ENCODE measurements at regions not wholly inside any gene's neighbourhood (a gene's known extent, or its start where the extent isn't known, plus 50 kb on each side); places are given as distances from the start of the nearest gene placed in this dataset.

DNA sequence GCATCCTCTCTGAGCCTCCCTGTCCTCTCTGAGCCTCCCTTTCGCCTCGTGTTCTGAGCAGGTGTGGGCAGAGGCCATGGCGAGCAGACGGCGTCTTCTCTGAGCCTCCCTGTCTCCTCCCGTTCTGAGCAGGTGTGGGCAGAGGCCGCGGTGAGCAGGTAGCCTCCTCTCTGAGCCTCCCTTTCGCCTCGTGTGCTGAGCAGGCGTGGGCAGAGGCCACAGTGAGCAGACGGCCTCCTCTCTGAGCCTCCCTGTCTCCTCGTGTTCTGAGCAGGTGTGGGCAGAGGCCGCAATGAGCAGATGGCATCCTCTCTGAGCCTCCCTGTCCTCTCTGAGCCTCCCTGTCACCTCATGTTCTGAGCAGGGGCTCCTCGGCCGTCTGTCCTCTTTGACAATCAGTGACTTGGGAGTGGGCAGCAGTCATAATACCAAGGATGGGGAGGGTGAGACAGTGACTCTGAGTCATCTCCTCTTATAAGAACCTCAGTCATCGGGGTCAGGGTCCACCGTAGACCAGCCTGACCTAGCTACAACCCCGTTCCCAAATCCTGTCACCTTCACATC, 395.1 kb upstream of the SALL3 start:
- no peak for DNase-seq

DNA sequence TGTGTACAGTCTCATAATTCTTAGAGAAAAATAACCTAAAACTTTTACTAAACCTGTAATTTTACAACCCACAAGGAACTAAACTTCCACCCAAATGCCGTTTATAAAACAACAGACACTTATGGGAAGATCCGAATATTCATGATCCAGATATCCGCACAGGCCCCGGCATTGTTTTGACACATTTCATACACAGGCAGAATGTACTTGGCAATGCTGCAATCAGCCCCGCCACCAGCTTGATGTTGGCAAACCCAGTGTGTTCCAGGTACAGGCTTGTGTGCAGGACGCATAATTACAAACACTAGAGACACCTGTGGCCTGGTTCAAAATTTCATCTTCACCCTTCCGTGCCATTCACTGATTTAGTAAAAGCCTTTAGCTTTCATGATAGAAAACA, 393.0 kb upstream of the SALL3 start:
- DNase-seq, result no peak

DNA sequence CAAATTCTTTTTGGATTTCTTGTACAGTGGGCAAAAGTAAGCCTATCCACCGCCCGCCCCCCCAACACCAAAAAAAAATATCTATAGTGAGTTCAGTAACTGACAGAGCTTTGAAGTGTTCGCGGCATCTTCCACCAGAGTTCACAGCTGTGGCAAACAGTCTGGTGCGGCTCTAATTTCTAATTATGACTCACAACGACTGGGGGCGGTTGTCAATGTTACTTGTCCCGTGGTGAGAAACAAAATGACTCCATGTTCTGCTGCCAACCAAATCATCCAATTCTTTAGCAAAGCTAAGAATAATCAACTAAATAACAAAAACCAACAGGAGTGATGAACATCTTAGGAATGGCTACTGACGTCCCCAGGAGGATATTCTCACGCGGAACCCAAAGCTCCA, 392.5 kb upstream of the SALL3 start:
- no peak for DNase-seq

DNA sequence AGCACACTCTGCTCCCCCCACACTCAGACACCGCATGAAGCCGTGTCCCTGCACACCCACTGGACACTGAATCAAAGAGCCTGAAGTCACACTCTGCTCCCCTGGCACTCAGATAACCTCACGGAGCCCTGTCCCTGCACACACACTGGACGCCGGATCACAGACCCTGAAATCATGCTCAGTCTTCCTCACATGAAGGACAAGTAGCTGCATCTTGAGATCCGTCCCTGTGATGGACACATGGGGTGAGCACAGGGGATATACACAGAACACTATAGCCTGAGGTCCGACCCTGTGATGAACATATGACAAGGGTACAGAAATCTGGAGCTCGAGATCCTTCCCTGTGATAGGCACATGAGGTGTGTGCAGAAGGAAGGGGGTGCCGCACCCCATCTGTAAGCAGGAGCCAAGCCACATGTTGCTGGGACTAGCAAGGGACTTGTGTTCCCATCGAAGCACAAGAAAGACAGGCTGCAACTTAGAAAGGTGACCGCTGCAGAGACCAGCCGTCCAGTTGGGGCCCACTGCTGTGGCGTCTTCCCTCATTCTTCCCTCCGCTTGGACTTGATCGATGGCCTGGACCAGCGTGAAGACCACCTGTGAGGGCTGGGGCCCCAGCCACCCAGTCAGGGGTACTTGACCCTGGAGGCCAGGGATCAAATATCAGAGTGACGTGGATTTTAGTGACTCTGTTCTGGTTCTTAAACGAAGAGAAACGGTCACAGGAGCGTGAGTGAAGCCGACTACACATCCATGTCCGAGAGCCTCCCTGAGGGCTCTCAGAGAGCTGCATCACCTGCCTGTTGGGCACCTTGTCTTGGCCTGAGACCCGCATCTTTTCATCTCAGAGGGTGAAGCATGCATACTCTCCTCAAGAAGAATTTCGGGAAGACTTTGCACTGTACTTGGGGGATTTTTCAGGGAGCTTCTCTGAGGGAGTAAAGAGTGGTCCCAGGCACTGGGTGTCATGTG, 391.7 kb upstream of the SALL3 start:
- no peak for DNase-seq

DNA sequence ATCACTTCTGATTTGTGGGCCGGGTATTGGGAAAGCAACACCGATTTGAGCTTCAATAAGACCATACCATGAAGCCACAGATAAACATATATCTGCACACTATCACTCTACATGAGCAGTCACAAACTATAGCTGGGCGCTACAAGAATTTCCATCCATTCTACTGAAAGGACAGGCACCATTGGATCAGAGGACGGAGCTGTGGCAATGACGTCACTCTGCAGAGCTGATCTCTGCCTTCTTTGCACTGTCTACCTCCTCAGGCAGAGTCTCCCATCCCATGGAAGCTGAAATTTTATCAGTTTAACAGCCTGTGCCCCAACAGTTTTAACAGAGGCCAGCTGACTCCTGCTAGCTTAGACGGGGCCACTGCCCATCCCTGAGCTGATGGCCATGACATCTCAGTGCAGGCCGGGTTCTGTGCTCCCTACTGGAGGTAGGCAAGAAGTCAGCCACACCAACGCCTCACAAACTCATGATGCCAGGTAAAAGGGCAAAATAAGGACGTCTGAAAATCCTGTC, 389.6 kb upstream of the SALL3 start:
- no peak for DNase-seq

DNA sequence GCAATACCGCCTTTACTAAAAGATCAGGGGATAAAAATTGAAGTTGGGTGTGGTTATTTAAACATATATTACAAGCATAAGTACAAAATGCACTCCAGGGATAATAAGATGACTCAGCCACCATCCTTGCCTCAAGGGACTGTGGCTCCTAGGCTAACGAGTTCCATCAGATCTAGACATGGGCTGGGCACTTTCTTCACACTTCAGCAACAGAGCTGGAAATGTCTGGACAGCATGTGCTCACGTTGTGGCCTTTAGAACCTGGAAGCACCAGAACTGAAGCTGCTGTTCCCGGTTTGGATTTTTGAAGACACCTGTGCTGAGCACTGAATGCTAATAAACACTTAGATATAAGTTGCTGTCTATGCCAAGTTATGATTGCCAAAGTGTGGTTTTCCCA, 384.2 kb upstream of the SALL3 start:
- no peak for DNase-seq

DNA sequence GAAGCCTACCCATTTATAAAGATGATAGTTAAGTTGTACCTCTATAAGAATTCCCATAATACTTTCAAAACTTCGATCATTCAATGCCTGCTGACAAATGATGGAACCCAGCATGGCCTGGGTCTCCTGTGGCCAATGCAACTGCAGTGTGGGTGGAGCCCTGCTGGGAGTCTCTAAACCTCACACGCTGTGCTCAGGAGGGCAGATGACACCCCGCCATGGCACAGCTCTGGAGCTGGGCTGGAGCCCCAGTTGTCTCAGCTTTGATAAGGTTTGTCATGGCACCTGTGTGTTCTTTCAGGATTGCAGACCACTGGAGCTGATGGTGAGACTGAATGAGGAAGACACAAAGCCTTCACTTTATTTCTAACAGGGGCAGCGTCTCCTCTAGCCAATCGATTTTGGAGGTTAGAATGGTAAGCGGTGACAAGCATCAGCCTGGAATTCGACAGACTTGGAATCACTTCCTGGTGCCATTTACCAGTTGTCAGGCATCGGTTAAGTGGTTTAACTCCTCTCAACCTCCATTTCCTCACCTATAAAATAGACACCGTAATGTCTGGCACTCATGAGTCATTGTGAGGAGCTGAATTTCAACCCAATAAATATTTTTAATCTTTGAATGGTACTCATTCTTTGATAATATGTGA, 383.6 kb upstream of the SALL3 start:
- no peak for DNase-seq

DNA sequence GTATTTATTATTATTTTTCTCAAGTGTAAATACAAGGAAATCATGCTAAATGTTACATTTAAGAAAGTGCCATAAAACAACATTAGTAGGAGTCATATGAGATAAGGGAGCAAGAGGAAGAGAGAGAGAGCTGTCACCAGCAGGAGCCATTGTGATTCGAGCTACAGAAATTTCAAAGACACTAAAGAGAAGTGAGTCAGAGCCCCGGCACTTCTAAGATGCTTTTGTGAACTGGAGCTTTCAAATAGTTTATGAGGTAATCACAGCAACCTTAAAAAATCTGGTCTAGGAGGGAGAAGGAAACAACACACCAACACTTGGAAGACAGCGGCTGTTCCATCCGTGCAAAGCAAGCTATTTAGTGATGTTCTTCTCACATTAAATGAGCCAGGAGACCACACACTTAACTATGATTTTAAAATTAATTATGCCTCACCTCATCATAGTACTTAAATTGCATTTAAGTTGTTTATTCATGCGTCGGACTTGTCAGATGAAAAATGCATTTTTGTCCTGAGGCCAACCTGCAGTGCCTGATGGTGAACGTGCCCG, 382.7 kb upstream of the SALL3 start:
- DNase-seq, result no peak

DNA sequence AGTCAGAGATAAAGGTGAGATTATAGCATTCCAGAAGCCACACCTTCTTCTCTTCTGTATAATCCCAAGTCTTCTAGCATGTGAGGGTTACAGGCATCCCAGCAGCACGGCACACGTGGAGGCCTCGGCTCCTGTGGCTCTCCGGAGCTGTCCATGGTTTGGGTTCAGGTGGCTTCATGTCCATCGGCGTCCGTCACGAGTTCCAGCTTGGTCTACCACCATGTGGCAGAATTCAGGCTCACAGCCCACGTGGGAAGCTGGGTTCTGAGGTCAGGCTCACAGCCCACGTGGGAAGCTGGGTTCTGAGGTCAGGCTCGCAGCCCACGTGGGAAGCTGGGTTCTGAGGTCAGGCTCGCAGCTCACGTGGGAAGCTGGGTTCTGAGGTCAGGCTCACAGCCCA, 378.3 kb upstream of the SALL3 start:
- no peak for DNase-seq

DNA sequence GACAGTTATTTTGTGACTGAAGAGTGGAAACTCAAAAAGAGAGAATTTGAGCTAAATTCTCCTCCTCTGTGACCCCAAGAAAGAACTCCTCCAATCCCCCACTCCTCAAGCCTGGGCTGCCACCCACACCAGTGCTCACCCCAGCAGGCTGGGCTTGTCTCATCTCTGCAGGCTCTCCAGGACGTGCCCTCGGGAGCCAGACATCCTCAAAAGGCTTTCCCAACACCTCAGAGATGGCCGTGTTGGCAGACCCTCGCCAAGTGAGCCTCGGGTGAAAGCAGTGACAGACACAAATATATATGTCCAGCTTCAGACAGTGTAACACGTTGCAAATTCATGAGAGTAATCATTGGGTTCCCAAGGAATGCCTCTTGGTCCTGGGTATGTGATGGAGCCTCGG, 377.7 kb upstream of the SALL3 start:
- no peak for DNase-seq

DNA sequence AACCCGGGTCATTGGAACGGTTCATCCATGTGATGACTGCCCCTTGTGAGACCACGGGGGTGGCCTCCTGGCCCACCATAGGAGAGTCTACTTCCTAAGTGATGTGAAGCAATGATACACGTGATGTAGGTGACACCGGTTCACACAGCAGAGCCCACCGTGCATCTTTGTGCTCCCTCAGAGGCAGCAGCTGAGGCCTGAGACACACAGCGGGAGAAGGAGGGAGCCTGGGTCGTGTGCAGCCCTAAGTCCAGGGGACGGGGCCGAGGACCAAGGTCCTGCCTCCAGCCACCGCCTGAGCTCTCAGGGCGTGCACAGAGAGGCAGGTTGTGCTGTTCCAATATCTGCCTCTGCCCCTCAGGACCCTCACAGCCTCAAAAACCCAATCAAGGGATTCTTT, 377.2 kb upstream of the SALL3 start:
- no peak for DNase-seq

DNA sequence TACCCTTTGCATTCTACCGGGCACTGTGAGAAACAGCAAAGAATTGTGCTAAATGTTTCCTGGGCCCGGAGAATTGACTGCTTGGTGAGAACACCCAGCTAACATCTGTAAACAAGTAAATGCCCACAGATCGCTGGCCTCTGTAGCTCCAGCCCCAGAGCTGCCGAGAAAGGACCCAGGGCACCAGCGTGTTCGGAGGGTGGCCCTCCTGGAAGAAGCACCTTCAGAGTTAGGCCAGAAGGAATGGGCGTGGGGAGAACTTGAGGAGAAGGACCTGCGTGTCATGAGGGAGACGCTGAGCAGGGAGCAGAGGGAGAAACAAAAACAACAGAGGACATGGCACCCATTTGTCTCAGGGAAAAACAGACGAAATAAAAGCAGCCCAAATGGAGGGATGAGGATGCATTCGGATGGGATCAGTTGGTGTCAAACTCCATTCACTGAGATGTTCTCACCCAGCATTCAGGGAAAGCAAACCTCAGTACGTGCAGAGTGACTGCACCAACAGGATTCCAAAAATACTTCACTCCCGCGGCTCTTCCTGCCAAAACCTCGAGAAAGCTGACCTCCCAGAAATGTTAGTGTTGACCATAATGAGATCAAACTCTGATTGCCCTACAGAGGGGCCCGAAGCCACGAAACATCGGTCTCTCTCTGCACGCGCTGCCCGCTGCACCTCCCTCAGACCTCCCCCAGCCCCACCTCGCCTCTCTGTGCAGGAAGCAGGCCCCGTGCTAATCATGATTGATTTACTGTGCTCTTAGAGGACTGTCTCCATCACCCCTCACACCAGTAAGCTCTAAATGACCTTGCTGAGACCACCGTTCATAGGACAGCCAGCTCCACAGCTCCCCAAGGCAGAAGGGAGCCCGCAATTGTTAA, 376.3 kb upstream of the SALL3 start:
- DNase-seq, result no peak

DNA sequence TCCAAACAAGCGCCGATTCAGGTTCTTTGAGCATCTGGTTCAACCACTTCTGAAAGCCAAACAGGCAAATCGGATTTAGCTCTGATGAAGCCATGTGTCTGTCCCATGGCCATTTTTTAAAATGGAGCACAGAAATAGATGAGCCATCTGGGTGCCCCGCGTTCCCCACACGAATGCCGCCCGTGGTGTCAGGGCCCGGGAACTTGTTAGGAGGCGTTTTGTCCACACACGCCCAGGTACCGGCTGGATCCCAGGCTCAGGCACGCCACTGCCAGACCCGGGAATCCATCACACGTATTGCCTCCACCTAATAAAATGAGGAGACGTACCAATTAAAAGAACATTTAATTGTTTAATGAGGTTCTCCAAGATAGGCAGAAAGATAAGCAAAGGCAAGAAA, 374.4 kb upstream of the SALL3 start:
- no peak for DNase-seq

DNA sequence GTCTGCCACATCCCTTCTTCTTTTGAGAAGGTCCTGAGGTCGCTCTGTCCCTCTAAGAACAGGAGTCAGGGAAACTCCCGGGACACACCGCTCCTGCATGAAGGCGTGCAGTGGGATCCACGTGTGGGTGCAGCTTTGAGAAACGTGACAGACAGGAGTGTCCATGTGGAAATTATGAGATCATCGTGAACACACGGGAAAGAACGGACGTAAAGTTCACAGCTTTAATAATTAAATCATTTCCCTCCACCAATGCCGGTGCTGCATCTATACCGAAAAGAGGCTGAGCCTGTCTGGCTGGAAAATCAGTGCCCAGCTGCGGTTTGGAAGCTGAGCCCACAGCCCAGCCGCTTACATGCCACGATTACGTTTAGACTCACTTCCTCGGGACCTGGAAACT, 372.4 kb upstream of the SALL3 start:
- DNase-seq, result no peak

DNA sequence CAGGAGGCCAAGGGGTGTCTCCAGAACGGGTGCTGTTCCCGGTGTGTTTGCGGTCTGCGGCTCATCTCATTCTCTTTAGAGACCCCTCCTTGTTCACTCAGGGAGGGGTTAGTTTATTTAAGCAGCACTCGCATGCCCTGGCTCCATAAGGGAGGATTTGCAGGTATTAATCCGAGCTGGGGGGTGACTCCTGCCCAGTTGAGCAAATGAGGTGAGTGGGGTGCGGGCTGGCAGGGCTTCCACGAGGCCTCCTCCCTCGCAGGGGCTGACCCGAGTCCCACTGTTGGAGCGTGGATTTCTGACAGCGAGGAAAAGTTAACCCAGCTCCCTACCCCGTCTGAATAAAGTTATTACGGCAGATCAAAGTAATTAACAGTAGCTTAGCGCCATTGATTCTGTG, 371.8 kb upstream of the SALL3 start:
- DNase-seq, result no peak

DNA sequence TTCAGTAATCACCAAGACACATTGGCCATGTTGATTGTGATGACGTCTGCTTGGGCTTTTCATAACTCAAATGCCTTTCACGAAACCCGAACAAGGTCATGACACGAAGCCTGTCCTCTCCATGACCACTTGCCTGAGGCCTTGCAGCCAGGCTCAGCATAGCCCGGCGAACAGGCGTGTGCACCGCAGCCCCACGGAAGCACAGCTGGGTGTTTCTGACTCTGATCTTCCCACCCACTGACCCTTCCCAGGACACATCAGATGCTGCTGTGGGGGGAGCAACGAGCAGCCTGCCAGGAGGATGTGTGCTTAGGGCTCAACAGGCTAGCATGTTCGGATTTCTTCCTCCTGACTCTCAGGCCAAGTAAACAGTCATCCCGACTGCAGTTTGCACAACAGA, 369.4 kb upstream of the SALL3 start:
- no peak for DNase-seq

DNA sequence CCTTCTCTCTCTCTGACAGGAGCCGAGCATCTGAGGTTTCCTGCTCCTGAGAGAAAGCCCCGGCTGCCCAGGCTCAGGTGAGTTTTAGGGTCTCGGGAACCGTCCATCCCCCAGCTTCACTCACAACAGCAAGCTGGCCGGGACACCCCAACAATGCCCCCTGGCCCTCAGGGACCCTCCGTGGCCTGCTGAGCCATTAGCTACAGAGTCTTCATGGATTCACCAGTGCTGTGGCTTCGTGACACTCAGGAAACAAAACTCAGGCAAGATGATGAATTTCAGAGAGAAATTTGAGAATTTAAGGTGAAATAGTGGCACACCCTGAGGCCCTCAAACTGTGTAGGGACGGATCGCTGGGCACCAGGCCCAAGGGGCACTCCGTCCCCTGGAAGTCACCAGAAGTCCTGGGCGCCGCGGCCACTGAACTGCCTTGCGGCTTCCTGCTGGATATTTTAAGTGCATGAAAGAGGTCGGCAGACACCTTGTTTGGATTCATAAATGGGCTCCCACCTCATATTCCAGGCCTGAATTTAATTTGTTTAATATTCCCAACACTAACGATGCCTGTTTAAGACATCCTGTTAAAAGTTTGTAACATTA, 368.3 kb upstream of the SALL3 start:
- DNase-seq, result no peak

DNA sequence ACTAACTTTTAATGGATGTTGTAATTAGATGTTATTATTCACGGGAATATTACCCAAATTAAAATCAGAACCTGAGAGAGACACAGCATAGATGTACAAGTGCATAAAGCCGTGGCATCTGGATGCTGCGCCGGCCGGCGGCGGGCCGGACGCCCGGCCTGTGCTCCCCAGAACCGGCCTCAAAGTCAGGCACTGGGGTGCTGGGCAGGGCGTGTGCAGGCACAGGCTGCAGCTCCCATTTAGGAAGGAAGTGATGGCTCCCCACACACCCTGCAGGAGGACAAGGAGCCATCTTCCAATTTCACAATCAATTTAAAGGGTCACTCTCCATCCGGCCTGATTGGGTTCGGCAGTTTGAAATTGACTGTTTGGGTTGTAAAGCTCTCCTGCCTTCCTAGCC, 367.7 kb upstream of the SALL3 start:
- DNase-seq, result no peak

DNA sequence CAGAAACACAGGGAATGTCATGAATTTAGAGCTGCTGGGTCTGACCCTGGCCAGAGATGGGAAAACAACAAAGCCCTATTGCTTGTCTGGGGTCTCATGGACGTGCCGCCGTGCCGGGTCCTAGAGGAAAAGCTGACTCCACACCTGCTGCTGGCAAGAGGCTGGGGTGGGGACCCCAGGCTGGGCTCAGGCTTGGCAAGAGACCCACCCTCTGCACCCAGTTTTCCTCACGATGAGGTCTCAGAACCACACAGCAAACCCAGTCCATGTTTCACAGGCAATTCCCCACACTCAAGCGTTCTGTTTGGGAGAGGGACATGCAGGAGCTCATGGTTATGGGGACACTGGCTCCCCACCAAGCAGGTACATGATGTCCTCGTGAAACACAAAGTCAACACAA, 367.3 kb upstream of the SALL3 start:
- DNase-seq, result no peak

DNA sequence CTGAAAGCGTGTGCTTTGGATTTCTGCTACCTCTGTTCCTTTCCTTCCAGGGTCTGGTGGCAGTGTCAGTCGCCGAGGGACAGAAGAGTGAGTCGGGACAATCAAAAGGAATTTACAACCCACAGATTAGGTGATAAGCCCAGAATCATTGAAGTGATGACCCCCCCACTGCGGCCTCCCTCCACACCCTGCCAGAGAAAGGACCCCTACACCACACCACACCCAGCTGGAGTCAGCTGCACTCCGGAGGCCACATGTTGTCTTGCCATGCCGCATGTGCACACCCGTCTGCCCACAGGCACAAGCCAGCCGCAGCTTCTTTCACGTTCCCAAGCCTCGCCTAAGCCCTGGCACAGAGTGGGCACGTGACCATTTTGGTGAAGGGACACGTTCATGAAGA, 366.8 kb upstream of the SALL3 start:
- no peak for DNase-seq

DNA sequence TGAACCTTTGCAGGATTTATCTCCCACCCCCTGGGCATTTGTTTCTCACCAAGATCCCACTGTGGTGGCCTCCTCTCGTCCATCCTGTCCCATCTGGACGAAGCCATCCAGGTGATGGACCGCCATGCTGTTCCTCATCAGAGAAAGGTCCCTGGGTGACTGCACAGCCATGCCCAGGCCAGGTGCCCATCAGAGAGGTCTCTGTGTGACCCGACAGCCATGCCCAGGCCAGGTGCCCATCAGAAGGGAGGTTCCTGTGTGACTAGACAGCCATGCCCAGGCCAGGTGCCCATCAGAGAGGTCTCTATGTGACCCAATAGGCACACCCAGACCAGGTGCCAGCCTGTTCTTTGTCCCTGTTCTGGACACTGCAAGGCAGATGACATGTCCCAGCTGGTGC, 360.9 kb upstream of the SALL3 start:
- DNase-seq, result no peak

DNA sequence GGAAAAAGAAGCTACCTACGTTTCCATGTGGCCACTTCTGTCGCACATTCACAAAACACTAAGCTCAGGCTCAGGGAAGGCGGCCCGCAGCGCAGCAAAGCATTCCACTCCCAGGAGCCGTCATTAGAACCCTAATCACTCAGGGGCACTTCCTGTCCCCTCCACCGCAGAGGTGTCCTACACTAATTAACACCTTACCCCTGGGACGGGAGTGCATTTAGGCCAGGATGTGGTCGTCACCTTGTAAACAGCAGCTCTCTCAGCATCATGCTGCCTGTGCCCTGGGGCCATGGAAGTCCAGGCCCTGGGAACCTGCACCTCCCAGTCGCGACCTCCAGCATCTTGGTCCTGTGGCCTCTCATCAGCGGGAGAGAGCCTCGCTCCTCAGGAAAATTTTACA, 359.8 kb upstream of the SALL3 start:
- DNase-seq, result no peak
